Heart left ventricle (tissue), 13 donors: ENCODE measurements at regions not wholly inside any gene's neighbourhood (a gene's known extent, or its start where the extent isn't known, plus 50 kb on each side); places are given as distances from the start of the nearest gene placed in this dataset.

Experiments used
- POLR2A ChIP-seq, 2 donors: fragments of 450-650 bp; IDR thresholded peaks; one replicate each; pipeline ENCODE4 v1.6.1; 2017; ENCODE audit warnings: antibody characterized with exemption in 2 of 2, mild to moderate bottlenecking in 2 of 2, moderate library complexity in 2 of 2
- TF ChIP-seq, protein P1 (sequence below), 12 donors: fragments of 200-600 bp; sonication (generic) in 4 of 12; IDR thresholded peaks; one replicate each; pipeline versions ENCODE4 v1.5.0 to v1.8.0; 2018 to 2022; ENCODE audit warnings: antibody characterized with exemption in 12 of 12, mild to moderate bottlenecking in 5 of 12
- donor health status: ischemic (EF 13 %, LVEDD 7.1; RV severe dilation, severe dysfunction).
- donor health status: DM: no; HTN: yes; CAD: no.
- donor health status: DM: no; HTN: no; CAD: no.
- donor health status: ischemic (EF 25% LVEDD 6.9; RV normal size, moderate dysfunction).
- donor health status: ischemic (EF 25% LVEDD 5.7; RV mildly dilated, moderate dysfunction).
- donor health status: ischemic (EF 35%, LVEDD 5.7; RV mildly dilated, moderate dysfunction).
- donor health status: nonischemic (EF 11% LVEDD 7.7; RV severe dilation, severe dysfunction).
- donor health status: DM: yes; HTN: yes; CAD: no.
- donor health status: PGD.
- donor health status: ischemic (EF 29% LVEDD 5.4; RV normal size, mild dysfunction).
- donor health status: nonischemic (EF 23%, LVEDD 6.1; RV moderate dilation, normal function).

DNA sequence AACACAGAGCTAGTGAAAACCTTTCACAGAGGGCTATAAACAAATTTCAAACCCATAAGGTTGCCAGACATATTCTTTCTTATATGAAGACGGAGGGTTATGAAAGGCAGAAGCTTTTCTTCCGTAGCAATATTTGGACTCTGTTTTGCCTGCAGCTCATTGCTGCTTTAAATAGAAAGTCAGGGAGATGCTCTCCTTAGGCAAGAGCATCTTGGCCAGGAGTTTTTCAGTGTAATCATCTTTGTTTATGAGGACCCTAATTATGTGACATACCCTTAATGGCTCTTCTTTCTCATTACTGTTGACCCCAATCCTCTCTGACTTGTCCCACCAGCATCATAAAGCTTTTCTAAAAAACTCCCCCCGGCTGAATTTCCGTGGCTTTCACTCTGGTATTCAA lies 433.4 kb upstream of the NRXN1 start:
- TF ChIP-seq, protein P1, sequence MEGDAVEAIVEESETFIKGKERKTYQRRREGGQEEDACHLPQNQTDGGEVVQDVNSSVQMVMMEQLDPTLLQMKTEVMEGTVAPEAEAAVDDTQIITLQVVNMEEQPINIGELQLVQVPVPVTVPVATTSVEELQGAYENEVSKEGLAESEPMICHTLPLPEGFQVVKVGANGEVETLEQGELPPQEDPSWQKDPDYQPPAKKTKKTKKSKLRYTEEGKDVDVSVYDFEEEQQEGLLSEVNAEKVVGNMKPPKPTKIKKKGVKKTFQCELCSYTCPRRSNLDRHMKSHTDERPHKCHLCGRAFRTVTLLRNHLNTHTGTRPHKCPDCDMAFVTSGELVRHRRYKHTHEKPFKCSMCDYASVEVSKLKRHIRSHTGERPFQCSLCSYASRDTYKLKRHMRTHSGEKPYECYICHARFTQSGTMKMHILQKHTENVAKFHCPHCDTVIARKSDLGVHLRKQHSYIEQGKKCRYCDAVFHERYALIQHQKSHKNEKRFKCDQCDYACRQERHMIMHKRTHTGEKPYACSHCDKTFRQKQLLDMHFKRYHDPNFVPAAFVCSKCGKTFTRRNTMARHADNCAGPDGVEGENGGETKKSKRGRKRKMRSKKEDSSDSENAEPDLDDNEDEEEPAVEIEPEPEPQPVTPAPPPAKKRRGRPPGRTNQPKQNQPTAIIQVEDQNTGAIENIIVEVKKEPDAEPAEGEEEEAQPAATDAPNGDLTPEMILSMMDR (IDR thresholded peaks at IDR 0.05): no peak
- no peak for TF ChIP-seq POLR2A (IDR thresholded peaks at IDR 0.05)
